ENCODE measurements at regions not wholly inside any gene's neighbourhood (a gene's known extent, or its start where the extent isn't known, plus 50 kb on each side); places are given as distances from the start of the nearest gene placed in this dataset.

- no peak overlapping the region for H3K4me3 ChIP-seq (ENCODE audit: low read depth, low read length)
- H3K27ac ChIP-seq = no peak overlapping the region
- TF ChIP-seq CTCF (IDR thresholded peaks at IDR 0.05; ENCODE audit: low read depth, low read length) = no peak
- H3K27me3 ChIP-seq (ENCODE audit: insufficient read depth, low read depth, severe bottlenecking) = no peaks in the 10 kb centered on the region
- no peaks in the 10 kb centered on the region for H3K9me3 ChIP-seq (ENCODE audit: severe bottlenecking)
- no peaks in the 10 kb centered on the region for H3K36me3 ChIP-seq
- DNase-seq = no peak
Measured at GRCh38 chr7:115662676-115663075, 367.9 kb downstream of the TFEC start.

- H3K4me3 ChIP-seq (ENCODE audit: low read depth, low read length) = no peak overlapping the region
- H3K27ac ChIP-seq = no peak overlapping the region
- no peaks in the 10 kb centered on the region for H3K27me3 ChIP-seq (ENCODE audit: insufficient read depth, low read depth, severe bottlenecking)
- DNase-seq = no peak
- no peaks in the 10 kb centered on the region for H3K9me3 ChIP-seq (ENCODE audit: severe bottlenecking)
- no peaks in the 10 kb centered on the region for H3K36me3 ChIP-seq
- no peak for TF ChIP-seq CTCF (IDR thresholded peaks at IDR 0.05; ENCODE audit: low read depth, low read length)
Measured at GRCh38 chr7:115662120-115662519, 368.4 kb downstream of the TFEC start.

- H3K27me3 ChIP-seq (ENCODE audit: insufficient read depth, low read depth, severe bottlenecking) = no peaks in the 10 kb centered on the region
- no peaks in the 10 kb centered on the region for H3K9me3 ChIP-seq (ENCODE audit: severe bottlenecking)
- no peaks in the 10 kb centered on the region for H3K36me3 ChIP-seq
- no peak for DNase-seq
- no peak overlapping the region for H3K27ac ChIP-seq
- no peak for TF ChIP-seq CTCF (IDR thresholded peaks at IDR 0.05; ENCODE audit: low read depth, low read length)
- no peak overlapping the region for H3K4me3 ChIP-seq (ENCODE audit: low read depth, low read length)
Measured at GRCh38 chr7:115658223-115658622, 372.3 kb downstream of the TFEC start.

GRCh38 chr7:115654384-115655214 is 376.0 kb downstream of the TFEC start:
- Histone ChIP-seq H3K27ac (no peak overlapping the region), H3K27me3 (ENCODE audit: insufficient read depth, low read depth, severe bottlenecking) (no peaks in the 10 kb centered on the region), H3K4me3 (ENCODE audit: low read depth, low read length) (no peak overlapping the region), H3K36me3 (no peaks in the 10 kb centered on the region), H3K9me3 (ENCODE audit: severe bottlenecking) (no peaks in the 10 kb centered on the region)
- TF ChIP-seq CTCF (IDR thresholded peaks at IDR 0.05; ENCODE audit: low read depth, low read length) = no peak
- no peak for DNase-seq

GRCh38 chr7:115649429-115649828 is 381.1 kb downstream of the TFEC start:
- no peak for TF ChIP-seq CTCF (IDR thresholded peaks at IDR 0.05; ENCODE audit: low read depth, low read length)
- no peak for DNase-seq

GRCh38 chr7:115647712-115648111 is 382.9 kb downstream of the TFEC start:
- no peak for TF ChIP-seq CTCF (IDR thresholded peaks at IDR 0.05; ENCODE audit: low read depth, low read length)
- H3K36me3 ChIP-seq = no peaks in the 10 kb centered on the region
- no peaks in the 10 kb centered on the region for H3K9me3 ChIP-seq (ENCODE audit: severe bottlenecking)
- DNase-seq = no peak
- H3K27ac ChIP-seq = no peak overlapping the region
- no peaks in the 10 kb centered on the region for H3K27me3 ChIP-seq (ENCODE audit: insufficient read depth, low read depth, severe bottlenecking)
- H3K4me3 ChIP-seq (ENCODE audit: low read depth, low read length) = no peak overlapping the region

More at GRCh38 chr7:115649429-115649828, 381.1 kb downstream of the TFEC start:
- Histone ChIP-seq H3K27ac (no peak overlapping the region), H3K9me3 (ENCODE audit: severe bottlenecking) (no peaks in the 10 kb centered on the region), H3K36me3 (no peaks in the 10 kb centered on the region), H3K27me3 (ENCODE audit: insufficient read depth, low read depth, severe bottlenecking) (no peaks in the 10 kb centered on the region), H3K4me3 (ENCODE audit: low read depth, low read length) (no peak overlapping the region)

Measured in WERI-Rb-1 (cell line).